ENCODE measurements at regions not wholly inside any gene's neighbourhood (a gene's known extent, or its start where the extent isn't known, plus 50 kb on each side); places are given as distances from the start of the nearest gene placed in this dataset.

DNA sequence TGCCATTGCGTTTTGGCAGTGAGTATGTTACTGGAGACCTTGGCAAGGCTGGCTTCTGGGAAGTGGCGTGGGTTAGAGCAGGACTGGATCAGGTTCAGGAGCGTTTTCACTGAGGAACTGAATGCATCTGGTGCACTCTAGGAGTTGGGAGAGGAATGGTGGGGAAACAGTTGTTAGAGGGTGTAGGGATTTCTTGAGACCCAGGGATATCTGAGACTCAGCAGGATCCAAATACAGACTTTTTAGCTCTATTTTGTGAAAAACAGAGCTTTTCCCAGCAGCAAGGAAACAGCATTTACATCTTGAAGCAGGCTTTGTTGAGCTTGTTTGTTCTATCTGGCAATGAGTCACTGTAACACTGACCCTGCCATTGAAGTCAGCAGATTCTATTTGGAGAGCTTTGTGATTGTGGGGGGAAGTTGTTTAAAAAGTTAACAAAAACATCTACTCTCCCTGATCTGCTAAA, 56.9 kb upstream of the NRIP1 start:
- TF ChIP-seq HCFC1 (IDR thresholded peaks at IDR 0.05; ENCODE audit: low read length), result no peak
- TF ChIP-seq, protein P1, sequence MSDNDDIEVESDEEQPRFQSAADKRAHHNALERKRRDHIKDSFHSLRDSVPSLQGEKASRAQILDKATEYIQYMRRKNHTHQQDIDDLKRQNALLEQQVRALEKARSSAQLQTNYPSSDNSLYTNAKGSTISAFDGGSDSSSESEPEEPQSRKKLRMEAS (IDR thresholded peaks at IDR 0.05; ENCODE audit: low read depth, low read length), result no peak
- TF ChIP-seq MXI1 (IDR thresholded peaks at IDR 0.05; ENCODE audit: low read depth, low read length), result no peak
- TF ChIP-seq, protein P2, sequence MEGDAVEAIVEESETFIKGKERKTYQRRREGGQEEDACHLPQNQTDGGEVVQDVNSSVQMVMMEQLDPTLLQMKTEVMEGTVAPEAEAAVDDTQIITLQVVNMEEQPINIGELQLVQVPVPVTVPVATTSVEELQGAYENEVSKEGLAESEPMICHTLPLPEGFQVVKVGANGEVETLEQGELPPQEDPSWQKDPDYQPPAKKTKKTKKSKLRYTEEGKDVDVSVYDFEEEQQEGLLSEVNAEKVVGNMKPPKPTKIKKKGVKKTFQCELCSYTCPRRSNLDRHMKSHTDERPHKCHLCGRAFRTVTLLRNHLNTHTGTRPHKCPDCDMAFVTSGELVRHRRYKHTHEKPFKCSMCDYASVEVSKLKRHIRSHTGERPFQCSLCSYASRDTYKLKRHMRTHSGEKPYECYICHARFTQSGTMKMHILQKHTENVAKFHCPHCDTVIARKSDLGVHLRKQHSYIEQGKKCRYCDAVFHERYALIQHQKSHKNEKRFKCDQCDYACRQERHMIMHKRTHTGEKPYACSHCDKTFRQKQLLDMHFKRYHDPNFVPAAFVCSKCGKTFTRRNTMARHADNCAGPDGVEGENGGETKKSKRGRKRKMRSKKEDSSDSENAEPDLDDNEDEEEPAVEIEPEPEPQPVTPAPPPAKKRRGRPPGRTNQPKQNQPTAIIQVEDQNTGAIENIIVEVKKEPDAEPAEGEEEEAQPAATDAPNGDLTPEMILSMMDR (IDR thresholded peaks at IDR 0.05 in 2 of 3, conservative IDR thresholded peaks at IDR 0.05 in 1 of 3; ENCODE audit: control insufficient read depth in 2 of 3, extremely low read depth in 1 of 3, insufficient read depth in 1 of 3, low read depth in 3 of 3, low read length in 3 of 3), result no peak
- TF ChIP-seq POLR2A (IDR thresholded peaks at IDR 0.05; ENCODE audit: low read depth, low read length), result no peak
- TF ChIP-seq RAD21 (IDR thresholded peaks at IDR 0.05; ENCODE audit: insufficient read depth, low read depth, low read length), result no peak
- TF ChIP-seq ZNF207 (IDR thresholded peaks at IDR 0.05; ENCODE audit: borderline replicate concordance), result no peak
- no peak for TF ChIP-seq ETV6 (conservative IDR thresholded peaks at IDR 0.05 in 1 of 2, IDR thresholded peaks at IDR 0.05 in 1 of 2; ENCODE audit: borderline replicate concordance in 1 of 2, low read depth in 1 of 2)
- TF ChIP-seq ATF7 (IDR thresholded peaks at IDR 0.05; ENCODE audit: low read depth), result no peak
- no peak for TF ChIP-seq GABPA (IDR thresholded peaks at IDR 0.05; ENCODE audit: low read depth)
- TF ChIP-seq ZNF24 (IDR thresholded peaks at IDR 0.05), result no peak
